ENCODE measurements at regions not wholly inside any gene's neighbourhood (a gene's known extent, or its start where the extent isn't known, plus 50 kb on each side); places are given as distances from the start of the nearest gene placed in this dataset.
"Not testable (repeated sequence)": the region's sequence is repeated elsewhere in the genome, so short reads cannot be mapped to it uniquely, and the experiment has no call there.

GRCh38 chr3:81339040-81339845, 422.2 kb downstream of the GBE1 start:
- POLR2A ChIA-PET, result no interaction called here
- no peak for ATAC-seq (ENCODE audit: low read depth)
- Mint-ChIP-seq H3K4me3 (no peak overlapping the region), H3K27me3 (no peaks in the 10 kb centered on the region), H3K27ac (no peak overlapping the region), H3K9me3 (no peaks in the 10 kb centered on the region), H3K4me1 (no peaks in the 10 kb centered on the region), H3K36me3 (no peaks in the 10 kb centered on the region)
- no peak for DNase-seq

DNA sequence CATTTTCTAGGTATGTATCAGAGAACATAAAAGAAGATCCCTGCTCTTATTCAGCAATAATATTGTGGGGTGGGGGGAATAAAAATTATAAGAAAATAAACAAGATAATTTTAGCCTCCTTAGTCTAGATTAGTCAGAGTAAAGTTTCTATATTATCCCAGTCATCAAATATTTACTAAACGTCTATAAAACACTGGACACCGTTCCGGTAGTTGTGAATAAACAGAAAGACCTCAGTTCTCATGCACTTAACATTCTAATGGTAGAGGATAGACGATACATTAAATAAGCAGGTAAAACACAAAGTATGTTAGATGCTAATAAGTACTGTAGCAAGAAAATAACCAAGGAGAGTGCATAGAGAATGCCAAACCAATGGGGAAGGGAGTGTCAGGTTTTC, 425.0 kb downstream of the GBE1 start:
- DNase-seq, result no peak
- no peaks in the 10 kb centered on the region for H3K36me3 Mint-ChIP-seq
- H3K27ac Mint-ChIP-seq, result no peak overlapping the region
- no peaks in the 10 kb centered on the region for H3K9me3 Mint-ChIP-seq
- no peak for ATAC-seq (ENCODE audit: low read depth)
- H3K4me3 Mint-ChIP-seq, result no peak overlapping the region
- no peaks in the 10 kb centered on the region for H3K4me1 Mint-ChIP-seq
- no peaks in the 10 kb centered on the region for H3K27me3 Mint-ChIP-seq
- POLR2A ChIA-PET, result no interaction called here

DNA sequence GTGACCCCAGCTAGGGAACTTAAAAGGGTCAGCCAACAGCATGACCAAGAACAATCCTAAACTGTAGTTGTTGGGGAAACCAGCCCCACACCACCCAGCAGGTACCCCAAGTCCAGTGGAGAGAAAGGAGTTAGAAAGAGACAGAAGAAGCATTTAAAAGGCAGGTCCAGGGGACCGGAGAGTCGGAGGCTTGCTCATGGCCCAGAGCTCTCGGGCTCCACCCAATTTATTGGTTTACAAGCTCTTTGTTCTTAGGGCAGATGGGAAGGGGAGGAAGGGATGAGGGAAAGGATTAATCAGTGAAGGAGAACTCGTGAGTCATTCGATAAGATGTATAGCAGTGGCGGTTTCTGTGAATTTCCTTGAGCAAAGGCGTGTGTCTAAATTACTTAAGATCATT, 431.6 kb downstream of the GBE1 start:
- POLR2A ChIA-PET; H3K27ac Mint-ChIP-seq; H3K36me3 Mint-ChIP-seq; DNase-seq; H3K4me1 Mint-ChIP-seq; ATAC-seq (ENCODE audit: low read depth); H3K27me3 Mint-ChIP-seq; H3K9me3 Mint-ChIP-seq; H3K4me3 Mint-ChIP-seq: not testable (repeated sequence)

DNA sequence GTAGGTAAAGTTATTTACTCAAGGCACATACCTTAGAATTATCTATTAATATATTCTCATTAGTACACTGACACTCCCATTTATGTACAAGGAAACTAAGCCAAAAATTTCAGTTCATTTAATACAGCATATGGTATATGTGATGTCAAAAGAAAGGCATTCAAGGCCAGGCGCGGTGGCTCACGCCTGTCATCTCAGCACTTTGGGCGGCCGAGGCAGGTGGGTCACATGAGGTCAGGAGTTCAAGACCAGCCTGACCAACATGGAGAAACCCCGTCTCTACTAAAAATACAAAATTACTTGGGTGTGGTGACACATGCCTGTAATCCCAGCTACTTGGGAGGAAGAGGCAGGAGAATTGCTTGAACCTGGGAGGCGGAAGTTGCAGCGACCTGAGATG, 435.2 kb downstream of the GBE1 start:
- no peak for DNase-seq
- ATAC-seq (ENCODE audit: low read depth), result no peak
- Mint-ChIP-seq H3K36me3 (no peaks in the 10 kb centered on the region), H3K4me3 (no peak overlapping the region), H3K9me3 (no peaks in the 10 kb centered on the region), H3K27me3 (no peaks in the 10 kb centered on the region), H3K27ac (no peak overlapping the region), H3K4me1 (no peaks in the 10 kb centered on the region)
- POLR2A ChIA-PET, result interaction anchor here (0.7 kb wide), 1 partner anchor 266 kb away, joined by 3 read pairs; no protein-coding TSS in a partner anchor

GRCh38 chr3:81320862-81321261, 440.6 kb downstream of the GBE1 start:
- peaks cover 4% of the 10 kb centered on the region for H3K9me3 Mint-ChIP-seq
- no peak for DNase-seq
- no peaks in the 10 kb centered on the region for H3K27me3 Mint-ChIP-seq
- H3K27ac Mint-ChIP-seq, result no peak overlapping the region
- no peaks in the 10 kb centered on the region for H3K4me1 Mint-ChIP-seq
- POLR2A ChIA-PET, result no interaction called here
- no peak overlapping the region for H3K4me3 Mint-ChIP-seq
- ATAC-seq (ENCODE audit: low read depth), result no peak
- no peaks in the 10 kb centered on the region for H3K36me3 Mint-ChIP-seq

DNA sequence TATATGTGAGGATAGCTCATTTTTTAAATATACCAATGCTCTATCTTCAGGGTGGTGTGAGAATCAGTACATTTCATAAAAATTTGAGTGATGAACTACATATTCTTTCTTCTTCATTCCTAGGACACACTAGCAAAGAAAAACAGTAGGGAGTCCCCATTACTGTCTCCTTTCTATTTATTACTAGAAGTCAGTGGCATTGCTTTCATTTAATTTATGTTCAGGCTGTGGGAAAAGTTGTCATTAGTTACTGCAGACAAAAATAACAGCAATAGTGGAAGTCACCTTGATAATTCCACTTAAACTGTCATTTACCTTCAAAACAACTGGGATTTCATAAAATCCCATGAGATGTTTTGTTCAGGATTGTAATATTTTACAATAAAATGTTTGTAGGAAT, 446.4 kb downstream of the GBE1 start:
- POLR2A ChIA-PET, result no interaction called here
- Mint-ChIP-seq H3K36me3 (no peaks in the 10 kb centered on the region), H3K4me1 (no peaks in the 10 kb centered on the region), H3K27me3 (no peaks in the 10 kb centered on the region), H3K9me3 (peaks cover 4% of the 10 kb centered on the region), H3K4me3 (no peak overlapping the region), H3K27ac (no peak overlapping the region)
- DNase-seq, result no peak
- no peak for ATAC-seq (ENCODE audit: low read depth)

DNA sequence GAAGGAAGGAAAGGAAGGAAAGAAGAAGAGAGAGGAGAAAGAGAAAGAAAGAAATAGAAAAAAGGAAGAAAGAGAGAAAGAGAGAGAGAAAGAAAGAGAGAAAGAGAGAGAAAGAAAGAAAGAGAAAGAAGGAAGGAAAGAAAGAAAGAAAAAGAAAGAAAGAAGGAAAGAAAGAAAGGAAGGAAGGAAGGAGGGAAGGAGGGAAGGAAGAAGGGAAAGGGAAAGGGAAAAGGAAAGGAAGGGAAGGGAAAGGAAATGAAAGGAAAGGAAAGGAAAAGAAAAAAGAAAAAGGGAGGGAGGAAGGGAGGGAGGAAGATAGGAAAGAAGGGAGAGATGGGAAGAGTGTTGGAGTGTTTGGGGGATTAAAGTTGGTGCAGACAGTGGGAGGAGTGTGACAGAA, 450.1 kb downstream of the GBE1 start:
- Mint-ChIP-seq H3K4me3 (no peak overlapping the region), H3K4me1 (no peaks in the 10 kb centered on the region), H3K9me3 (peaks cover 3% of the 10 kb centered on the region), H3K36me3 (no peaks in the 10 kb centered on the region), H3K27ac (no peak overlapping the region), H3K27me3 (no peaks in the 10 kb centered on the region)
- ATAC-seq (ENCODE audit: low read depth) (no peak), DNase-seq (no peak)
- POLR2A ChIA-PET, result no interaction called here

DNA sequence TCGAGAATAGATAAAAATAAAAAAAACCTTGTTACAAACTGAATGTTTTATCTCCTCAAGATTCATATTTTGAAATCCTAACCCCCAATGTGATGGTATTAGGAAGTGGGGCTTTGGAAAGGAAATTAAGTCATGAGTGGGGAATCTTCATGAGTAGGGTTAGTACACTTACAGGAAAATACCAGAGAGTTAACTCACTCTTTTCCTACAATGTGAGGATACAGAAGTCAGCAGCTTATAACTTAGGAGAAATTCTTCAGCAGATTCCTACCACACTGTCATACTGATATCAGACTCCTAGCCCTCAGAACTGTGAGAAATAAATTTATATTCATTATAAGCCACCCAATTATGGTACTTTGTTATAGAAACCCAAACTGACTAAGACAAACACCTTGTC, 453.1 kb downstream of the GBE1 start:
- H3K36me3 Mint-ChIP-seq, result no peaks in the 10 kb centered on the region
- no peaks in the 10 kb centered on the region for H3K27me3 Mint-ChIP-seq
- POLR2A ChIA-PET, result no interaction called here
- no peak overlapping the region for H3K4me3 Mint-ChIP-seq
- H3K9me3 Mint-ChIP-seq, result no peaks in the 10 kb centered on the region
- H3K27ac Mint-ChIP-seq, result no peak overlapping the region
- ATAC-seq (ENCODE audit: low read depth) (no peak), DNase-seq (no peak)
- H3K4me1 Mint-ChIP-seq, result no peaks in the 10 kb centered on the region

DNA sequence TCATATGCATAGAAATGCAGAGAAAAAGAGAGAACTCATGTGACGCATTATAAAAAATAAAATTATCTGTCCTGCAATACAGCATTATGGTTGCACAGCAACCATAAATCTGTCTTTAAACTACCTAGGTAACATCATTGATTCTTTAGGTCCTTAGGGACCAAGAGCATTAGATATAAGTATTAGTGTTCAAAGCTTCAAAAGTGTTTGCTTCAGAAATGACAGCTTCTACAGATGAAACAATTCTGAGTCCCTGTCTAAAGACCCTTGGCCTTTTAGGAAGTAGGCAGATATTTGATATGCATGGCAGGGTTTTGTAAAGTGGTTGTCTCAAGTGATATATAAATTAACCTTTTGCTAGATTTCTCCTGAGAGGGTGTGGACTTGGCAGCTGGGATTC, 454.2 kb downstream of the GBE1 start:
- no peak for DNase-seq
- Mint-ChIP-seq H3K27me3 (no peaks in the 10 kb centered on the region), H3K27ac (no peak overlapping the region), H3K36me3 (no peaks in the 10 kb centered on the region), H3K9me3 (no peaks in the 10 kb centered on the region), H3K4me3 (no peak overlapping the region), H3K4me1 (no peaks in the 10 kb centered on the region)
- ATAC-seq (ENCODE audit: low read depth), result no peak
- POLR2A ChIA-PET, result no interaction called here

- Mint-ChIP-seq H3K4me1 (no peaks in the 10 kb centered on the region), H3K36me3 (no peaks in the 10 kb centered on the region), H3K9me3 (no peaks in the 10 kb centered on the region), H3K27me3 (no peaks in the 10 kb centered on the region), H3K27ac (no peak overlapping the region), H3K4me3 (no peak overlapping the region)
- POLR2A ChIA-PET, result no interaction called here
- DNase-seq, result no peak
- ATAC-seq (ENCODE audit: low read depth), result no peak
Observed at GRCh38 chr3:81303321-81303720, 458.1 kb downstream of the GBE1 start.

- Mint-ChIP-seq H3K27me3 (no peaks in the 10 kb centered on the region), H3K36me3 (no peaks in the 10 kb centered on the region), H3K4me1 (no peaks in the 10 kb centered on the region), H3K27ac (no peak overlapping the region), H3K4me3 (no peak overlapping the region), H3K9me3 (no peaks in the 10 kb centered on the region)
- DNase-seq (no peak), ATAC-seq (ENCODE audit: low read depth) (no peak)
- POLR2A ChIA-PET, result no interaction called here
Observed at GRCh38 chr3:81302045-81302444, 459.4 kb downstream of the GBE1 start.

DNA sequence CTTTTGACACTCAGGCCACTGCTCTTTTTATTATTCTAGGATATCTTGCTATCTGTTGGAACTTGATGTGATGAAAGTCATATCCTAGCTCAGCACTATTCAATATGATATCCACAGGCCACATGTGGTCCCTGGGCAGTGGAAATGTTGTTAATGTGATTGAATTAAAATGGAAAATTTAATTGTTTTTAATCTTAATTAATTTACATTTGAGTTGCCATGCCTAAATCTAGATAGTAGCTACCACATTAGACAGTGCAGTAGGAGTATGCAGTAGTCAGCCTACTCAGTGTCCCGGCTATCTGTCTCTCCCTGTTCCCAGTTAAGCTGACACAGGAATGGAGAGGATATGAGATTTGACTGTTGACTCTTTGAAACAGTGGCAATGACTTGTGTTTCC, 460.2 kb downstream of the GBE1 start:
- H3K36me3 Mint-ChIP-seq, result no peaks in the 10 kb centered on the region
- H3K4me1 Mint-ChIP-seq, result no peaks in the 10 kb centered on the region
- POLR2A ChIA-PET, result no interaction called here
- H3K4me3 Mint-ChIP-seq, result no peak overlapping the region
- H3K27me3 Mint-ChIP-seq, result no peaks in the 10 kb centered on the region
- DNase-seq, result no peak
- no peak overlapping the region for H3K27ac Mint-ChIP-seq
- ATAC-seq (ENCODE audit: low read depth), result no peak
- no peaks in the 10 kb centered on the region for H3K9me3 Mint-ChIP-seq

DNA sequence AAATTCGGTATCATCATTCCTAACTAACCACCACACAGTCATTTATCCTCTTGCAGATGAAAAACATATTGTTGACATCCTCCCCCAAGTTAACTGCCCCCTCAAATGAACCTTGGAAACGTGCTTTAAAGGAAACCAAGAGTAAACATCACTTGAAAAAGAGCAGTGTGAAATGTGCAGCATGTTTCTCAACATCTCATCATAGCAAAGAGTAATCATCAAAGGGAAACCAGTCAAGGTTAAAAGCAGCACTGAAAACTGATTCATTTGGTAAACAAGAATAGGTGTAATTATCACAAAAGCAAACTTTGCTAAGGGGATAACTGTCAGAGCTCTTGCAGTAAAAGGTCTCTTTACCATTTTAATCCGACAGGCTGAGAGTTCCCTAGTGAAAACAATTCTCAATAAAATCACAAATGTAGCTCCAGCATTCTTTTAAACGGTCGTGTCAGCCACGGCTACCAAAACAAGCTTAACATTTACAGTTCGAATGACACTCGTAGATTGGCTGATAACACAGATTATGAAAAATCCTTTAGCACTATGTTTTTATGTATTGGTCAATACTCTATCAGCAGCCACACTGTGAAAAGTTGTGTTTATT, 461.0 kb downstream of the GBE1 start:
- Mint-ChIP-seq H3K27ac (no peak overlapping the region), H3K36me3 (no peaks in the 10 kb centered on the region), H3K4me3 (no peak overlapping the region), H3K9me3 (no peaks in the 10 kb centered on the region), H3K4me1 (no peaks in the 10 kb centered on the region), H3K27me3 (no peaks in the 10 kb centered on the region)
- ATAC-seq (ENCODE audit: low read depth) (no peak), DNase-seq (no peak)
- POLR2A ChIA-PET, result no interaction called here

DNA sequence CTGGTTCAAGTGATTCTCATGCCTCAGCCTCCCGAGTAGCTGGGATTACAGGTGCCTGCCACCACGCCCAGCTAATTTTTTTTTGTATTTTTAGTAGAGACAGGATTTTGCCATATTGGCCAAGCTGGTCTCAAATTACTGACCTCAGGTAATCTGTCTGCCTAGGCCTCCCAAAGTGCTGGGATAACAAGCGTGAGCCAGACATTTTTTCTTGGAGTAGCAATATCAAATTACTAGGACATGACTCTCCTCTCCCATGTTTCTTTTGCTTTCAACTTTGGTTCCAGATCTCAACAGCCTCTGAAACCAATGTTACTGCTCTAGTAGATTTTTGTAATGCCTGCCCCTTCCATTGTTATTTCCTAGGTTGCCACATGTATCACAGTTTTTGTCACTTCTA, 462.0 kb downstream of the GBE1 start:
- Mint-ChIP-seq H3K9me3 (no peaks in the 10 kb centered on the region), H3K27ac (no peak overlapping the region), H3K4me1 (no peaks in the 10 kb centered on the region), H3K36me3 (no peaks in the 10 kb centered on the region), H3K27me3 (no peaks in the 10 kb centered on the region), H3K4me3 (no peak overlapping the region)
- POLR2A ChIA-PET, result no interaction called here
- DNase-seq, result no peak
- no peak for ATAC-seq (ENCODE audit: low read depth)
